Right renal cortex interstitium (tissue), 3 donors: ENCODE measurements at regions not wholly inside any gene's neighbourhood (a gene's known extent, or its start where the extent isn't known, plus 50 kb on each side); places are given as distances from the start of the nearest gene placed in this dataset.

Experiments
- DNase-seq, 3 donors: peaks; one replicate each; pipeline ENCODE4 v3.0.0-alpha.2; 2013; ENCODE audit warnings: low read depth in 3 of 3, low spot score in 2 of 3

GRCh38 chr2:160862226-160862625 lies 298.0 kb upstream of the TANK start:
- no peak for DNase-seq

DNA sequence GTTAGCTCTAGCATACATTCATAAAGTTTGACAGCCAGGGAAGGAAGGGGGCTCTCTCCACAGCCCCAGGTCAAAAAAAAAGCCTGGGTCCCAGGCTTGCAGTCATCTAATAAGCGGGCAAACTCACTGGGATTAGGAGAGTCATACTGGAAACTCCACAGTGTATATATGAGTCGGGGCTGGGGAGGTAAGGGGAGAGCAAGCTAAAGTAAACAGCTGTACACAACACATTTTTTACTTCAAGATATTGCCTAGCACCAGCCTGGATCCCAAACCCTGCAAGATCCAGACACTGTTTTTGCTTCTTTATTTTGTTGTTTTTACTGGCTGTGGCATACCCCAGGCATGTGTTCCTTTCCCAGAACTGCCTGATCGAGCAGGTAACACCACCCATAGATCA lies 291.3 kb upstream of the TANK start:
- no peak for DNase-seq

DNA sequence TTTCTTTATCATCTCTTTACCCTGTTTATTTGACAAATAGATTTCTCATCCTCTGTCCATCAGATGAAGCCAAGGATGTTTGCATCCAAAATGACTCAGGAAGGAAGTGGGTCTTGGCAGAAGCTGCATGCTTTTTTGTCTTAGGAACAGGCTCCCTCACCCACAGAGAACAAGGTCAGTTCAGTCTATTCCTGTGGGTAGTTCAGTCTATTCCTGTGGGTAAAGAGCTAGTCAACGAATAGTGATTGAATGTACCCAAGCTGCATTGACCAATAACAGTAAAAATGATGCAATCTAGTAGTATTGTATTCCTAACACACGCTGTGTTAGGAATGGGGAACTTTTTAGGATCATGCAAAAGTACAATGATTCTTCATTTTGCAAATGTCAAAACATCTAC lies 290.8 kb upstream of the TANK start:
- DNase-seq, result no peak

DNA sequence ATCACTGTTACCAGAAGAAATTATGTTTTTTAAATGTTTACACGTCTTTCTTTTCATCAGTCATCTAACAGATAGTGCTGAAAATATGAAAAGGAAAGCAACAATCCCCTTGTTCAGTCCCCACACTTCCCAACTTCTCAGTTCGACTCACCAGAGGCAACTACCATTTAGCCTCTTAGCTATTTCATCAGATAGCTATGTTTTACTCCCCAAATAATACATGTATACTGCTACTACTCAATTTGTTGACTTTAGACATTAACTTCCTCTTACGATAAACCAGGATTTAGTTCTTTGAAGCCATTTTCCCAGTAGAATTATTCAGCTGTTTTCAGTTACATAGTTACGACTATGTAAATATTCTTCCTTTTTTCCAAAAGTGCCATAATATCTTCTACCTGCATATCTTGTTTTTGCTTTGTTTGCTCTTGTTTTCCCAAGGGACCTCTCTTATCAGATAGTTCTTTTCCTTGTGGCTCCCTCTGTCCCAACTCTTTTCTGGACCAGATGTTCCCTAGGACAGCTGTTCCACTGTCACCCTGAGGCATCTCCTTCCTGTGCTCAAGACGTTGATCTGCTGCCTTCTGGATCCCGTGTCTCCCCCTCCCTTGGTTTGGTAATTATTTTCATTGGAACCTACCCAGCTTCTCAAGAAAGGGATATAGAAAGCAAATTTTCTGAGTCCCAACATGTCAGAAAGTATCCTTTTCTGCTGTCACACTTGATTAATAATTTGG lies 289.3 kb upstream of the TANK start:
- peak; percentile 27 to 39 (median 38) for DNase-seq

GRCh38 chr2:160871953-160872352 lies 288.3 kb upstream of the TANK start:
- no peak for DNase-seq

GRCh38 chr2:160876029-160876428 lies 284.2 kb upstream of the TANK start:
- no peak for DNase-seq

DNA sequence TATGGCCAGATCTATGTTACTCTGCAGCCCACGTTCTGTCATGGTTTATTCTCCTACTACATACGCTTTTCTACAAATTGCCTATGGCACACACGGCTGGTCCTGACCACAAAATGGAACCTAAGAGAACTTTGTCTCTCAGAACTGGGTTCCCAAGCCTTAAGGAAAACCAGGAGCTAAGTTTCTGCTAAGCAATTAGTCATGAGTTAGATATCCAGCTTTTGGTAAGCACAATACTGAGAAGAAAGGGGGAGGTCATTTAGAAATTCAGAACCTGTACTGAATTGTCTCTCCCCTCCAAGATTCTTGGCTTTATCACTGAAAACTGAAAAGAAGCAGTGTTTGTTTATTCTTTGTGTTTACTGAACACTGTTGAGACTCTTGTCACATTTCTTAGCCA lies 283.5 kb upstream of the TANK start:
- DNase-seq, result no peak

DNA sequence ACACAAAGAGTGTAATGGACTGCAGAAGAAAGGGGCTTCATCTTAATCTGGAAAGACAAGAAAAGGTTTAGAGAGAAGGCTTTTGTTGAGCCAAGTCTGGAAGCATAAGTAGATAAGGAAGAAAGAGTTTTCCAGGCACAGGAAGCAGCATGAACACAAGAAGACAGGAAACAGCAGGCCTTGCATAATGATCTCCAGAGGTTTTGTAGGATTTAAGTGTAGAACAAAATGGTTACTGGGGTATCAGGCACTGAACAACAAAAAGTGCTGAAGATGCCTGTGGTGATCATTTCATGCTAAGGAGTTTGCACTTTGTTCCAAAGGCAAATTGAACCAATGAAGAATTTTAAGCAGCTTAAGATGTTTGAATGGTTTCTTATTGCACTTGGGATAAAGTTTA lies 281.6 kb upstream of the TANK start:
- DNase-seq, result no peak

DNA sequence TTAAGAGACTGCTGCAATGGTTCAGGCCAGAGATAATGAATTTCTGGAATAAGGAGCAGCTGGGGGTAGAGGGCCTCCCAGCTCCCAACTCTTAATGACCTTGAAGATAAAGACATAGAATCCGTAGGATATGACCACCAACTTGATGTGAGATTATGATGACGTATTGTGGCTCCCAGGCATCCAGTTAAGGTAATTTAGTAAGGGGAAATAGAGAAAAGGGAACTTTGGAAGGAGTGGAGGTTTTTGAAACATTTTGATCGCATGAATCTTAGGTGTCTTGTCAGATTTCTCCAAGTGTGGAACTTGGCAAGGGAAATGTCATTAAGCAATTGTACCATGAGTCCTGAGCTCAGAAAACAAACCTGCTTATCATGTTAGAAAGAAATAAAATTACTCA lies 277.3 kb upstream of the TANK start:
- no peak for DNase-seq

- no peak for DNase-seq
These were observed 276.2 kb upstream of the TANK start for GRCh38 chr2:160884056-160884455.

- DNase-seq, result no peak
These were observed 270.6 kb upstream of the TANK start for GRCh38 chr2:160889439-160890170.

DNA sequence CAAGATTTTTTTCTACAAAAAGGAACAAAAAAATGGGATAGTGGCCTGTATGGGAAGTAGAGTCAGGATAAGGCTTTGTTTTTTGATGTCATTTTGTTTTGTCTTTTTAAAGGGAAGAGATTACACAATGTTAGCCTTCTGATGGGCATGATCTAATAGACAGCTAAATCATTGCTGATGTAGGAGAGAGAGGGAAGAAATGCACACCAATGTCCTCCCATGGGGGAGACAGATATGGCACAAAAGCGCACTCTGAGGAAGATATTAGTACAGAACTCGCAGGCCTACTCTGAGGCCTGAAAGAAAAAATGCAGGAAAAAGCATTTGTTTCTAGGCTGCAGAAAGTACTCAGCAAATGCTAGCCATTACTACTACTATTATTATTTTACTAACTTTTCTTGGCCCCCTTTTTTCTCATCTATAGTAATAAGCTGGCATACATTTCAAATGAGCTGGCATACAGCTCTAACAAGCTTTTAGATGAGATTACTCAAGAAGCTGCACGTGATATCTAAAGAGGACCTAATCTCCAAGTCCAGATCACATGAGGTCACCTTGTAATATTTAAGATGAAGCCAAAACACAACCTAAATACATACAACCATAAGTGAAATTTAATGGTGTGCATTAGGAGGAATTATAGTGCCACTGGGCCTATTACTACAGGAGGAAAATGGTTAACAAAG lies 269.4 kb upstream of the TANK start:
- no peak for DNase-seq

DNA sequence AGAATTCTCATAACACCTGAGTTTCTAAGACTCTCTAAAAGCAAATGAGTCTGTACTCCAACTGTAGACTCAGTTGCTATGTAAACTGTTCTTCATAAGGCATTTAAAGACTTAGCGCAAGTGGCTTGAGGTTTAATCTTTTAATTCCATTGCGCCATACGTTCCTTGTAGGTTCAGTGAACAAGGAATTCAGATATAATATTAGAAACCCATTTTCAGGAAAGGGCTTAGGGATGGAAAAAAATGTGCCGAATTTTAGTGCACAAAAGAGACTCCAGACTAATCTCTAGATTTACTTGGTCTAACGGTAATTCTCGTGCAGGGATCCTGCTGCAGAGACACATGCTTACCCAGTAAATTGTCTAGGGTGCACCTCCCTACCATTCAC lies 268.9 kb upstream of the TANK start:
- no peak for DNase-seq

GRCh38 chr2:160892204-160892603 lies 268.0 kb upstream of the TANK start:
- no peak for DNase-seq

DNA sequence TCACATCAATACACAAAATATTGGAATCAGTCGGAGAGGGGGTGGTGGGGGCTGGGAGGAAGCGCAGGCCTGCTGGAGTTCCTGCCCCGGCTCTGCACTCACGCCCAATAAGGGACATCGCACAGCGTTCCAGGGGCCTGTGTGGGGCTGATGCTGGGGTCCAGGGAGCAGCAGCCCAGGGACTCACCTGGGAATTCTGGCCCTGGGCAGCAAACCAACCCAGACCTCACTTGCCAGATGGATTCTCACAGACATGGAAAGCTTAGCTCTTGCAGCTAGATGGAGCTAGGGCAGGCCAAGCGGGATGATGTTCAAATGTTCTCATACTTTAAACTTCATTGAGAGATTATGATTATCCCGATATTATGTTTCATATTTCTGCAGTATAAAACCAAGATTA lies 266.6 kb upstream of the TANK start:
- DNase-seq, result no peak

GRCh38 chr2:160898581-160899307 lies 261.5 kb upstream of the TANK start:
- DNase-seq, result no peak

GRCh38 chr2:160901613-160902012 lies 258.6 kb upstream of the TANK start:
- no peak for DNase-seq

DNA sequence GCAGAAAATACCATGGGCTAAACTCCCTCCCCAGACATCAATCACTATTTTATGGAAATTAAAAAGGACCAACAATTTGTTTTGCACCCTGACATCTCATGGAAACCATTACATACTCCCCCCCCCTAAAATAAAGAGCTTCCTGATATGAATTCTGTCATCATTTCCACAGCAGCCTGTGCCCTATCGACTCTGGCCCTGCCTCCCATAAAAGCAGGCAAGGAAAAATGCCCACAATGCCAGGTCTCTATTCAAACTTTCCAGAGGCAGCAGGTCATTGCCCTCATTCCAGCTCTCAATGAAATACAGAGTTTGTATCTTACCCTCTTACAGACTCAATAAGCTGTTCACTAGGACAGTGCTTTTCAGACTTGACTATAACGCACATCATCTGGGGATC lies 254.4 kb upstream of the TANK start:
- no peak for DNase-seq

DNA sequence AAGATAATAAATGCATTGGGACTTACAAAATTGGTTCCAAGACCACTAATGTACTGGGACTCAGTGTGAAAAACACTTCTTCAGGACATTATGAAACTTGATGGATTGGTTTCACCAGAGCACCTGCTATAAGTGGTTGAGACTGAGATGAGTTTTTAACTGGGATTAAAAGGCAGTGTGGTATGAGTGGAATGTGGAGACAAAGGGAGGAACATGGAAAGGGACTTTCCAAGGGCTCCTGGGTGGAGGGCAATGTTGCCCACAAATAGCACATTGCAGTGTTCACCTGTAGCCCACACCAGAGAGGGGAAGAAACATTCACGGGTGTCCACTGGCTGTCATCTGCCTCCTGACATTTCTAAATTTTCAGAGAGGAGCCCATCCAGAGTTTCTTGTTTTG lies 253.3 kb upstream of the TANK start:
- no peak for DNase-seq

DNA sequence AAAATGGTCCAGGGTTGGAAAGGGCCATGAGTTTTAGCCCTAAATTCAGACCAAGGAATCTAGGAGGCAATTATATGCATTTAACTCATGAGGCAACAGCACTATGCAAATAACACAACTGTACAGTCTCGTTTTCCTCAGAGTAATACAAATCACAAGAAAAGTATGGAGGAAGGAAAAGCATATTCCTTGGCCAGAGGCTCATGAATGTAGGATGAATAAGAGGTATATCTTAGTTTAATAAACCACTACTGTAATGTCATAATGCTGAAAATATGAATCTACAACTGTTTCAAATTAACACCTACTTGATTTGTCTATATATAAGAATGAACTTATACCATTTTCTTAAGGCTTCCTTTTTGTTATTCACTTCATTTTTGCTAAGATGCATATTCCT lies 252.5 kb upstream of the TANK start:
- no peak for DNase-seq

DNA sequence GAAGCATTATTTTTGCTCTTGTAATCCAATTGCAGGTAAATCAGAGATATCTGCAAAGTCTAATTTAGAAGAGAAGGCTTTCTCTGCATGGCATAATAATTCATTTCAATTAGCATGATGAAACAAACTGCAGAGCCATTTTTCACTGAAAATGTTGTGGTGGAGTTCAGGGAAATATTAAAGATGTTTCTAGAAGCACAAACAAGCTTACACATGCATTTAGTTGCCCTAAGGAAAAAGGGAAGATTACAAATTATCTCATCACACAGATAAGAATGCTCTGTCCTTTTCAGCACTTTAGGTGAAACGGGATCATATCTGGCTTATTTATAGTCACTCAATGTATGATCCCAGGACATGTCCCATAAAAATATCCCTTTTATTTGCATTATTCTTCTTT lies 252.1 kb upstream of the TANK start:
- no peak for DNase-seq
